Inferior parietal cortex (tissue), 1 donor: ENCODE measurements at regions not wholly inside any gene's neighbourhood (a gene's known extent, or its start where the extent isn't known, plus 50 kb on each side); places are given as distances from the start of the nearest gene placed in this dataset.

Experiments
- DNase-seq: peaks from one replicate; pipeline ENCODE4 v3.0.0-alpha.2; 2016; ENCODE audit errors: extremely low spot score

GRCh38 chr17:74049167-74049966 lies 154.1 kb upstream of the RPL38 start:
- DNase-seq = no peak

DNA sequence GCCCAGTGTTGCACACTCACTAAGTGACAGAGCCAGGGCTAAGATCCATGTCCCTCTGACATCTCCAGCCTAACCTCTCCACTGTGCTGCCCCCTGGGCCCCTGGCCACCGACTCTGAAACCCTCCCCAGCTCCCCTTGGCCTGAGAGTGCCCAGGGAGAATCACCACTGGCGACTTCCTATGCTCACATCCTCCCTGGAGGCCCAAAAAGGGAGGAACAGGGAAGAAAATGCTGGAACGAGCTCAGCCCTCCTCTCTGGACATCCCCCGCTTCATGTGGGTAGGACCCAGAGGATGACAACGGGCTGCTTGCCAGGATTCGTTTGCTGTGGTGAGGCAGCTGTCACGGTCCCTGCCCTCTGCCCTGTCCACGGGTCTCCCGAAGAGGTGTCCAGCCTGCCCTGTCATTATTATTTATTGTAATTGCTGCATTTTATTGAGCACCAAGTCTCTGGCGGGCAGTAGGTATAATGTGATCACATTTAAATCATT lies 153.5 kb upstream of the RPL38 start:
- DNase-seq = no peak

DNA sequence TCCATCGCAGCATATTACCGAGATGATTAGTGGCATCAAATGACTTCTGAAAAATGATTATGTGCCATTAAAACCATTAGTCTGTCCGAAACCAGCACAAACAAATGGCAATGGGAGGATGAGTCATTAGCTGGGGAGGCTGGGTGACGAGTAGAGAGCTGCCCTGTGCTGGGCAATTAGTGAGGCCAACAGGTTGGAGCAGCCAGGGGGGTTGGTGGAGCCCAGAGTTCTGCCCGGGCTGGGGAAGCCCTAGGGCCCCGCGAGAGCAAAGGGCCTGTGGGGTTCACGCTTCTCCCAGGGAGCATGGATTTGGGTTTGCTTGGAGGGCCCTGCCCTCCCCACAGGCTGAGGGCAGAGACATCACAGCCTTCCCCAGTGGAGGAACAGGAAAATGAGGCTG lies 152.1 kb upstream of the RPL38 start:
- no peak for DNase-seq

DNA sequence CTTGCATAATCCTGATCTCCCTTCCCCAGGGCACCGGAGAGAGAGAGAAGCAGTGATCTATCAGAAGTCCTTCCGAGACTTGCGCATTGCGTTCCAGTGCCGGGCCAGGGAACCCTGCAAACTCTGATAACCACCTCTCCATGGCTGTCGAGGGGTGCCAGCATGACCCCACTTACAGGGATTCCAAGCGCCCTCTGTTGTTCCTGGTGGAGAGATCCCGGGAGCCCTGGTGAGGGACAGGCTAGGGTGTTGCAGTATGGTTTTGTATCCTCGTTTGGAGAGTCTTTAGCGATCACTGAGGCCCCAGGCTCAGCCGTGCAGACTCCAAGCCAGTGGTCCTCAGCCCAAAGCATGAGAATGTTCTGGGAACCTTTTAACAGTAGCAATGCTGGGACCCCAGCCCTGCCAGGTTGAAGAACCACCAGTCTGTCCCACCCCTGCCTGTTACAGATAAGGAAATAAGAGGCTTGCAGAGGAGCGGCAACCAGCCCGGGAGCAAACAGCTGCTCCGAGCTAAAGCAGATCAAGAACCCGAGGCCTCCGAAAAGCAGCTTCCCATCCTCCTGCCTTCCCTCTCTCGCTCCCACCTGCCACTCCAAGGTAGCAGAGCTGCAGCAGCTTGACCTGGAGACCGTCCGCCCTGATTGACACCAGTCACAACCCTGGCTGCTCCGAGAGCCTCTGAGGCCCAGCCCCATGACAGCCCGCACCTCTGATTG lies 150.3 kb upstream of the RPL38 start:
- no peak for DNase-seq

DNA sequence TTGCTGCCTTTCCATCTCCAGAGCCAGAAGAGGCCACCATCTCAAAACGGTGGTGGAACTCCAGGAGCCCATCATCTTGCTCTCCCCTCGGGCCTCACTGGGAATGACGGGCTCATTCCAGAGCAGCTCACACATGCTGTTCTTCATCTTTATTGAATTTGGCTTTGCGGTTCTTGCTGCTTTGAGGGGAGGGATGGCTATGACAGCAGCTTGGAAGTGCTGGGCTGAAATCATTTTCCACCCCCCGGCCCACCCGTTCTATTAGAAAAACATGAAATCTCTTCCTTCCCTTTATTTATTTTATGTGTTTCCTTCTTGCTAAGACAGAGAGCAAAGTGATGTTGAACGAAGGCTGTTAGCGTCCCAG lies 149.8 kb upstream of the RPL38 start:
- DNase-seq = no peak

DNA sequence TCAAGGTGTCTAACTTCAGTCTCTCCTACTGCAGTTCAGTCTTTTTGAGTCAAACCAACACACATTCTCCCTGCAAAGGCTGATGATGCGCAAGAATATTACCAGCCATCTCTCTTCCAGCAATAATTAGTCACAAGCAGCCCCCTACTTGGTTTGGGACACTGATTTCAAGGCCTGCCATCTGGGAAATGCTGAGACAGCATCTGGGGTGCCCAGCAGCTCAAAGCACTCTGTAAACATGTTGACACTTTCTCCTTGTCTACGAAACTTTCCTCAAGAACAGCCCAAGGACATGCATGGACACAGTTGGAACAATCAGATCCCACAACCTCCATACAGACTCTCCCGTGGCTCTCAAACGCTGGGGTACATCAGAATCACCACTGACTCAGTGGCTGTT lies 149.2 kb upstream of the RPL38 start:
- no peak for DNase-seq

GRCh38 chr17:74055508-74056160 lies 147.8 kb upstream of the RPL38 start:
- no peak for DNase-seq

GRCh38 chr17:74059479-74060240 lies 143.8 kb upstream of the RPL38 start:
- no peak for DNase-seq

DNA sequence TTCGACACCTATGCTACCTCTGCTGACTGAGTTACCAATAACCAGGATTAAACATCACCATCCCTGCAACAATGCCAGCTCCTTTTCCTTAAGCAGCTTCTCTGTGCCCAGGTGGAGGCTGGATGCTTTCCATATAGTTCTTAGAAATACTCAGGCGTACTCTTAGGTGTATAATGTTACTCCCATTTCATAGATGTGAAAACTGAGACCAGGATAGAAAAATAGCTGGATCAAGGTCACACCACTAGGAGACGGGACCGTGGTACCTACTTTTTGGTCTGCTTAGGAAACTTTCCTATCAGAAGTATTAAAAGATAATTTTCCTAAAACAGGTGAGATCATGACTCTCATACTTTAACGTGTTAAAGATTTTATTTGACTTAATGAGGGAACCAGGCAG lies 141.7 kb upstream of the RPL38 start:
- no peak for DNase-seq

- no peak for DNase-seq
Measured at GRCh38 chr17:74062234-74062633, 141.2 kb upstream of the RPL38 start.

- no peak for DNase-seq
Measured at GRCh38 chr17:74063439-74063838, 140.0 kb upstream of the RPL38 start.

- no peak for DNase-seq
Measured at GRCh38 chr17:74070374-74070773, 133.1 kb upstream of the RPL38 start.

GRCh38 chr17:74070998-74071679 lies 132.3 kb upstream of the RPL38 start:
- no peak for DNase-seq

GRCh38 chr17:74072340-74072739 lies 131.1 kb upstream of the RPL38 start:
- DNase-seq = no peak

DNA sequence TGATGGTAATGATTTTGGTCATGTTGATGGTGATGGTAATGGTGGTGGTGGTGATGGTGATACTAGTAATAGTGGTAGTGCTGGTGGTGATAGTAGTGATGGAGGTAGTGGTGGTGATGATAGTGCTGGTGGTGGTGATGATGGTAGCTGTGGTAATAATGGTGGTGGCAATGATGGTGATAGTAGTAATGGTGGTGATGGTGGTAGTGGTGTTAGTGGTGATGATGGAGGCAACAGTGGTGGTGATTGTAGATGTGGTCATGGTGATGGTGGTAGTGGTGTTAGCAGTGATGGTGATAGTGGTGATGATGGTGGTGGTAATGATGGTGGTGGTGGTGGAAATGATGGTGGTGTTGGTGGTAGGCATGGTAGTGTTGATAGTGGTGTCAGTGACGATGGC lies 127.0 kb upstream of the RPL38 start:
- no peak for DNase-seq

DNA sequence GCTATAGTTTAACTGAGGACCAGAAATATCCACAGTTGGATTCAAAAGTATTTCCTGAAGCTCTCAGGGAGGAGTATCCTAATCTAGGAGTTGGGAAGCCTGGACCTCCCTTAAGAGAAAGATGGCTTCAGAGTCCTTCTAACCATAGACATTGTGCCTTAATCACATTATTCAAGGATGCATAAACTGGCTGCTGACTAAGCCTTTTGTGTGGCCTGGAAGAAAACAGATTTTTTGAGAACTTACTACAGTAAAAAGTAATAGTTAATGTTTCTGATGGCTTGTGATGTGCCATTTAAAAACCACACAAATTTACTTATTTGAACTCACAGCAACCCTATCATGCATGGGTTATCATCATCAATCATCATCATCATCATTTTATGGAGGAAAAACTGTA lies 126.2 kb upstream of the RPL38 start:
- DNase-seq = no peak

- DNase-seq = no peak
Measured at GRCh38 chr17:74078363-74078941, 125.0 kb upstream of the RPL38 start.

DNA sequence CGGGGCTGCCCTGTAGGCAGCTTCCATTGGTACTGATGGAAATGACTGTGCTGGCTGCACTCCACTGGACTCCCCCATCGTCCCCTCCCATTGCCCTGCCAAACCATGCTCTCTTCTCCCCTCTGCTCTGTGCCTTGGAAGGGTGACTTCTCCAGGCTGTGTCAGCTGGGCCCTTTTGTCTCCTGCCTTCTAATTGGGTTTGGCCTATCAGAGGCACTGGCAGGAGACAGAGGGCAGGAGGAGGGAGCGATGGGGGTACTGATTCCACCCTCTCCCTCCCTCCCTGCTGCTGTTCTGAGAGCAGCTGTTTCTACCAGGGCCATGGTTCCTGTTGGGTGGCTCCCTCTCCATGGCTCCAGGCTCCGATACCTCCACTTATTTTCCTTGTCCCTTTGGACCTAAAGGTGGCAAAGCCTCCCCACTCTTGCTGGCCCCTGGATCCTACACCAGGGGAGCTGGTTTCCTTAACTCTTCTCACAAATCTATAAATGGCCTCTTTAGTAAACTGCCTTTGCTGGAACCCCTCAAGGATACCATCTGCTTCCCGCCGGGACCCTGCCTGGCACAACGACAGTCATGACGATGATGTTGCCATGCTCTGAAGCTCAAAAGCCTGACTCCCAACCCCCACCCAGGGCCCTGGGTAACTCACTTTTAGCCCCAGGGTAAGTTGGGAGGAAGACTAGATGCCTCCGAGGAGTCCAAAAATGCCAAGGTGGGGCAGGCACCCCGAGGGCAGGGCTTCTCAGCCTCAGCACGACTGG lies 123.8 kb upstream of the RPL38 start:
- no peak for DNase-seq

GRCh38 chr17:74080656-74081582 lies 122.6 kb upstream of the RPL38 start:
- DNase-seq = no peak
